Upper lobe of left lung (tissue), 6 donors: ENCODE measurements at regions not wholly inside any gene's neighbourhood (a gene's known extent, or its start where the extent isn't known, plus 50 kb on each side); places are given as distances from the start of the nearest gene placed in this dataset.

Experiments
- ATAC-seq, 2 donors: fragments of 200-7000 bp; cut with Tn5 transposase; one replicate each; pipeline ENCODE4 v1.9.1; 2022; ENCODE audit warnings: mild to moderate bottlenecking in 2 of 2, moderate library complexity in 2 of 2; ENCODE audit not compliant: low FRiP score in 2 of 2
- DNase-seq, 2 donors: peaks; one replicate each; pipeline ENCODE4 v3.0.0-alpha.2; 2019 to 2020
- H3K27ac ChIP-seq, 4 donors: fragments of 200-600 bp; sonication (generic); one replicate each; pipeline ENCODE4 v1.5.1; 2016 to 2019
- H3K27me3 ChIP-seq, 4 donors: fragments of 200-600 bp; sonication (generic); one replicate each; pipeline ENCODE4 v1.5.1; 2017 to 2019
- H3K36me3 ChIP-seq, 4 donors: fragments of 200-600 bp; sonication (generic); one replicate each; pipeline ENCODE4 v1.5.1; 2016 to 2019
- H3K4me1 ChIP-seq, 4 donors: fragments of 200-600 bp; sonication (generic); one replicate each; pipeline ENCODE4 v1.5.1; 2018 to 2019
- H3K4me3 ChIP-seq, 4 donors: fragments of 200-600 bp; sonication (generic); one replicate each; pipeline ENCODE4 v1.5.1; 2017 to 2019; ENCODE audit warnings: mild to moderate bottlenecking in 2 of 4, moderate library complexity in 1 of 4
- H3K9me3 ChIP-seq, 4 donors: fragments of 200-600 bp; sonication (generic); one replicate each; pipeline ENCODE4 v1.5.1; 2018 to 2019
- CTCF ChIP-seq, 6 experiments: fragments of 450-650 bp in 4 of 6; fragments of 200-600 bp in 2 of 6; sonication (generic) in 2 of 6; IDR thresholded peaks; one replicate each; pipeline ENCODE4 v1.5.1; 2016 to 2019; ENCODE audit warnings: antibody characterized with exemption in 6 of 6
- EP300 ChIP-seq, 4 donors: sonication (generic); formaldehyde crosslinking; IDR thresholded peaks; one replicate each; pipeline ENCODE4 v1.5.1; 2017; ENCODE audit warnings: antibody characterized with exemption in 4 of 4, control low read depth in 2 of 4
- POLR2A ChIP-seq, 4 donors: fragments of 450-650 bp; IDR thresholded peaks; one replicate each; pipeline ENCODE4 v1.5.1; 2016 to 2017; ENCODE audit warnings: antibody characterized with exemption in 4 of 4, mild to moderate bottlenecking in 2 of 4
- POLR2AphosphoS5 ChIP-seq, 2 donors: sonication (generic); formaldehyde crosslinking; IDR thresholded peaks; one replicate each; pipeline ENCODE4 v1.5.1; 2017; ENCODE audit warnings: antibody characterized with exemption in 2 of 2
- WGBS, 2 donors: methylation state at CpG; one replicate each; pipeline ENCODE4 v1.1.5; 2017 to 2018; 5-methylcytosine and 5-hydroxymethylcytosine counted together
- donor health status: DM: no; HTN: no; CAD: no; lungs with moderate emphysema.
- donor health status: DM: no; HTN: yes; CAD: no; lungs with severe emphysema.

- WGBS, 2 donors = 53 to 91% methylated on average over 7 of the region's 7 CpGs
- Histone ChIP-seq H3K4me1 (no peaks in the 10 kb centered on the region), H3K27me3 (no peaks in the 10 kb centered on the region), H3K36me3 (no peaks in the 10 kb centered on the region), H3K4me3 (no peak overlapping the region), H3K9me3 (no peaks in the 10 kb centered on the region), H3K27ac (no peak overlapping the region)
- no peak for DNase-seq
- ATAC-seq = no peak
- TF ChIP-seq EP300 (IDR thresholded peaks at IDR 0.05) = no peak
Measured at GRCh38 chr1:4064150-4064889, 164.2 kb upstream of the C1orf174 start.

- Histone ChIP-seq H3K36me3 (no peaks in the 10 kb centered on the region), H3K4me3 (no peak overlapping the region), H3K4me1 (no peaks in the 10 kb centered on the region), H3K27me3 (no peaks in the 10 kb centered on the region), H3K9me3 (no peaks in the 10 kb centered on the region), H3K27ac (no peak overlapping the region)
- TF ChIP-seq EP300 (IDR thresholded peaks at IDR 0.05) (no peak), POLR2A (IDR thresholded peaks at IDR 0.05) (no peak), CTCF (IDR thresholded peaks at IDR 0.05) (no peak), POLR2AphosphoS5 (IDR thresholded peaks at IDR 0.05) (no peak)
- WGBS, 2 donors = 90 to 93% methylated on average over 1 to 3 of the region's 3 CpGs
- ATAC-seq = no peak
- DNase-seq = no peak
Measured at GRCh38 chr1:4066860-4067599, 167.0 kb upstream of the C1orf174 start.

GRCh38 chr1:4068076-4068475 is 168.0 kb upstream of the C1orf174 start:
- WGBS, 2 donors = 70 to 75% methylated on average over 5 to 8 of the region's 8 CpGs
- Histone ChIP-seq H3K4me1 (no peaks in the 10 kb centered on the region), H3K9me3 (no peaks in the 10 kb centered on the region), H3K4me3 (no peak overlapping the region), H3K27me3 (no peaks in the 10 kb centered on the region), H3K27ac (no peak overlapping the region), H3K36me3 (no peaks in the 10 kb centered on the region)
- ATAC-seq (no peak), DNase-seq (no peak)
- TF ChIP-seq POLR2A (IDR thresholded peaks at IDR 0.05) (no peak), EP300 (IDR thresholded peaks at IDR 0.05) (no peak), POLR2AphosphoS5 (IDR thresholded peaks at IDR 0.05) (no peak), CTCF (IDR thresholded peaks at IDR 0.05) (no peak)

- no peaks in the 10 kb centered on the region for H3K36me3 ChIP-seq
- H3K27me3 ChIP-seq = no peaks in the 10 kb centered on the region
- WGBS, 2 donors = 64 to 66% methylated on average over 4 to 6 of the region's 6 CpGs
- no peak for ATAC-seq
- DNase-seq = no peak
- H3K4me1 ChIP-seq = no peaks in the 10 kb centered on the region
- no peaks in the 10 kb centered on the region for H3K9me3 ChIP-seq
- no peak overlapping the region for H3K4me3 ChIP-seq
- no peak for TF ChIP-seq POLR2AphosphoS5 (IDR thresholded peaks at IDR 0.05)
- no peak overlapping the region for H3K27ac ChIP-seq
Measured at GRCh38 chr1:4071653-4072052, 171.6 kb upstream of the C1orf174 start.

- no peak for TF ChIP-seq POLR2A (IDR thresholded peaks at IDR 0.05)
- no peak for TF ChIP-seq POLR2AphosphoS5 (IDR thresholded peaks at IDR 0.05)
- TF ChIP-seq EP300 (IDR thresholded peaks at IDR 0.05) = no peak
- no peak for TF ChIP-seq CTCF (IDR thresholded peaks at IDR 0.05)
- ATAC-seq (no peak), DNase-seq (no peak)
- no peak overlapping the region for H3K27ac ChIP-seq
- no peaks in the 10 kb centered on the region for H3K27me3 ChIP-seq
- no peaks in the 10 kb centered on the region for H3K9me3 ChIP-seq
- H3K4me1 ChIP-seq = no peaks in the 10 kb centered on the region
- H3K4me3 ChIP-seq = no peak overlapping the region
- WGBS, 2 donors = 65 to 67% methylated on average over 14 of the region's 14 CpGs
- no peaks in the 10 kb centered on the region for H3K36me3 ChIP-seq
Measured at GRCh38 chr1:4072481-4073153, 172.5 kb upstream of the C1orf174 start.
